Stimulated activated memory B cell treated with anti-CD40 and anti-IgM and Interleukin-4, amounts not matched to agents 10 μg/mL and 1 μg/mL and 100 μg/mL, for 72 hours (primary cell): ENCODE measurements at regions not wholly inside any gene's neighbourhood (a gene's known extent, or its start where the extent isn't known, plus 50 kb on each side); places are given as distances from the start of the nearest gene placed in this dataset.

Experiments used
- ATAC-seq: fragments of 150-1000 bp; cut with Tn5 transposase; 2 replicates; pipeline ENCODE4 v1.10.0; 2021
- H3K27ac Mint-ChIP-seq: one replicate; pipeline ENCODE4 v1.8.0; 2022; ENCODE audit warnings: mild to moderate bottlenecking, mixed read lengths
- H3K27me3 Mint-ChIP-seq: one replicate; pipeline ENCODE4 v1.8.0; 2022; ENCODE audit warnings: mixed read lengths
- H3K36me3 Mint-ChIP-seq: one replicate; pipeline ENCODE4 v1.8.0; 2022; ENCODE audit warnings: mixed read lengths
- H3K4me1 Mint-ChIP-seq: one replicate; pipeline ENCODE4 v1.8.0; 2022; ENCODE audit warnings: mixed read lengths
- H3K4me3 Mint-ChIP-seq: one replicate; pipeline ENCODE4 v1.8.0; 2022; ENCODE audit warnings: mild to moderate bottlenecking, moderate library complexity, mixed read lengths
- H3K9me3 Mint-ChIP-seq: one replicate; pipeline ENCODE4 v1.8.0; 2022; ENCODE audit warnings: mixed read lengths

GRCh38 chr3:41040256-41040655 is 159.0 kb upstream of the CTNNB1 start:
- H3K27me3 Mint-ChIP-seq, result no peaks in the 10 kb centered on the region
- ATAC-seq, result no peak
- H3K4me3 Mint-ChIP-seq, result no peak overlapping the region
- H3K36me3 Mint-ChIP-seq, result no peaks in the 10 kb centered on the region
- no peak overlapping the region for H3K27ac Mint-ChIP-seq
- H3K4me1 Mint-ChIP-seq, result peaks cover 15% of the 10 kb centered on the region
- H3K9me3 Mint-ChIP-seq, result no peaks in the 10 kb centered on the region

- no peak for ATAC-seq
- H3K27ac Mint-ChIP-seq, result no peak overlapping the region
Measured at GRCh38 chr3:41041462-41041861, 157.8 kb upstream of the CTNNB1 start.

GRCh38 chr3:41041899-41042298 is 157.4 kb upstream of the CTNNB1 start:
- H3K4me3 Mint-ChIP-seq, result no peak overlapping the region
- H3K9me3 Mint-ChIP-seq, result no peaks in the 10 kb centered on the region
- H3K4me1 Mint-ChIP-seq, result peaks cover 15% of the 10 kb centered on the region
- no peak overlapping the region for H3K27ac Mint-ChIP-seq
- no peak for ATAC-seq
- H3K36me3 Mint-ChIP-seq, result no peaks in the 10 kb centered on the region
- no peaks in the 10 kb centered on the region for H3K27me3 Mint-ChIP-seq

More at GRCh38 chr3:41041462-41041861, 157.8 kb upstream of the CTNNB1 start:
- H3K27me3 Mint-ChIP-seq, result no peaks in the 10 kb centered on the region
- H3K36me3 Mint-ChIP-seq, result no peaks in the 10 kb centered on the region
- no peak overlapping the region for H3K4me3 Mint-ChIP-seq
- peaks cover 15% of the 10 kb centered on the region for H3K4me1 Mint-ChIP-seq
- H3K9me3 Mint-ChIP-seq, result no peaks in the 10 kb centered on the region

- H3K9me3 Mint-ChIP-seq, result peaks cover 10% of the 10 kb centered on the region
- no peak overlapping the region for H3K27ac Mint-ChIP-seq
Measured at GRCh38 chr3:41044523-41044922, 154.8 kb upstream of the CTNNB1 start.

GRCh38 chr3:41045491-41045890 is 153.8 kb upstream of the CTNNB1 start:
- H3K4me1 Mint-ChIP-seq, result no peaks in the 10 kb centered on the region
- H3K9me3 Mint-ChIP-seq, result peaks cover 10% of the 10 kb centered on the region
- no peak overlapping the region for H3K4me3 Mint-ChIP-seq
- ATAC-seq, result no peak
- no peak overlapping the region for H3K27ac Mint-ChIP-seq
- H3K36me3 Mint-ChIP-seq, result no peaks in the 10 kb centered on the region
- no peaks in the 10 kb centered on the region for H3K27me3 Mint-ChIP-seq

More at GRCh38 chr3:41044523-41044922, 154.8 kb upstream of the CTNNB1 start:
- H3K4me3 Mint-ChIP-seq, result no peak overlapping the region
- no peaks in the 10 kb centered on the region for H3K36me3 Mint-ChIP-seq
- no peak for ATAC-seq
- H3K4me1 Mint-ChIP-seq, result no peaks in the 10 kb centered on the region
- no peaks in the 10 kb centered on the region for H3K27me3 Mint-ChIP-seq

- Mint-ChIP-seq H3K36me3 (no peaks in the 10 kb centered on the region), H3K27ac (no peak overlapping the region), H3K9me3 (peaks cover 10% of the 10 kb centered on the region), H3K4me1 (no peaks in the 10 kb centered on the region), H3K4me3 (no peak overlapping the region), H3K27me3 (no peaks in the 10 kb centered on the region)
- ATAC-seq, result no peak
Measured at GRCh38 chr3:41050144-41050543, 149.2 kb upstream of the CTNNB1 start.

GRCh38 chr3:41053220-41053619 is 146.1 kb upstream of the CTNNB1 start:
- H3K27ac Mint-ChIP-seq, result no peak overlapping the region
- peaks cover 6% of the 10 kb centered on the region for H3K9me3 Mint-ChIP-seq
- ATAC-seq, result peak; percentile 31
- no peak overlapping the region for H3K4me3 Mint-ChIP-seq
- no peaks in the 10 kb centered on the region for H3K27me3 Mint-ChIP-seq
- no peaks in the 10 kb centered on the region for H3K36me3 Mint-ChIP-seq
- no peaks in the 10 kb centered on the region for H3K4me1 Mint-ChIP-seq

GRCh38 chr3:41060106-41060505 is 139.2 kb upstream of the CTNNB1 start:
- ATAC-seq, result no peak
- no peak overlapping the region for H3K27ac Mint-ChIP-seq
- no peak overlapping the region for H3K4me3 Mint-ChIP-seq
- H3K36me3 Mint-ChIP-seq, result peaks cover 4% of the 10 kb centered on the region
- H3K4me1 Mint-ChIP-seq, result no peaks in the 10 kb centered on the region
- no peaks in the 10 kb centered on the region for H3K9me3 Mint-ChIP-seq
- peaks cover 39% of the 10 kb centered on the region for H3K27me3 Mint-ChIP-seq

- Mint-ChIP-seq H3K27me3 (peaks cover 39% of the 10 kb centered on the region), H3K27ac (no peak overlapping the region), H3K9me3 (no peaks in the 10 kb centered on the region), H3K36me3 (peaks cover 4% of the 10 kb centered on the region), H3K4me1 (no peaks in the 10 kb centered on the region), H3K4me3 (no peak overlapping the region)
- ATAC-seq, result no peak
Measured at GRCh38 chr3:41064070-41064469, 135.2 kb upstream of the CTNNB1 start.

- Mint-ChIP-seq H3K36me3 (peaks cover 4% of the 10 kb centered on the region), H3K27me3 (peaks cover 39% of the 10 kb centered on the region), H3K4me1 (no peaks in the 10 kb centered on the region), H3K4me3 (no peak overlapping the region), H3K27ac (no peak overlapping the region), H3K9me3 (no peaks in the 10 kb centered on the region)
- no peak for ATAC-seq
Measured at GRCh38 chr3:41064526-41064925, 134.8 kb upstream of the CTNNB1 start.

- no peak overlapping the region for H3K27ac Mint-ChIP-seq
- peaks cover 4% of the 10 kb centered on the region for H3K36me3 Mint-ChIP-seq
- ATAC-seq, result no peak
- no peak overlapping the region for H3K4me3 Mint-ChIP-seq
- peaks cover 37% of the 10 kb centered on the region for H3K27me3 Mint-ChIP-seq
- H3K9me3 Mint-ChIP-seq, result no peaks in the 10 kb centered on the region
- H3K4me1 Mint-ChIP-seq, result no peaks in the 10 kb centered on the region
Measured at GRCh38 chr3:41065340-41065739, 134.0 kb upstream of the CTNNB1 start.

- no peak for ATAC-seq
- Mint-ChIP-seq H3K27ac (no peak overlapping the region), H3K4me1 (no peaks in the 10 kb centered on the region), H3K9me3 (no peaks in the 10 kb centered on the region), H3K36me3 (no peaks in the 10 kb centered on the region), H3K27me3 (no peaks in the 10 kb centered on the region), H3K4me3 (no peak overlapping the region)
Measured at GRCh38 chr3:41073190-41073589, 126.1 kb upstream of the CTNNB1 start.

- no peak for ATAC-seq
- H3K27me3 Mint-ChIP-seq, result no peaks in the 10 kb centered on the region
- no peaks in the 10 kb centered on the region for H3K4me1 Mint-ChIP-seq
Measured at GRCh38 chr3:41075975-41076374, 123.3 kb upstream of the CTNNB1 start.

GRCh38 chr3:41076399-41076798 is 122.9 kb upstream of the CTNNB1 start:
- Mint-ChIP-seq H3K4me3 (no peak overlapping the region), H3K4me1 (no peaks in the 10 kb centered on the region), H3K27ac (no peak overlapping the region), H3K9me3 (no peaks in the 10 kb centered on the region), H3K27me3 (no peaks in the 10 kb centered on the region), H3K36me3 (no peaks in the 10 kb centered on the region)
- no peak for ATAC-seq

More at GRCh38 chr3:41075975-41076374, 123.3 kb upstream of the CTNNB1 start:
- no peaks in the 10 kb centered on the region for H3K36me3 Mint-ChIP-seq
- no peak overlapping the region for H3K27ac Mint-ChIP-seq
- H3K9me3 Mint-ChIP-seq, result no peaks in the 10 kb centered on the region
- no peak overlapping the region for H3K4me3 Mint-ChIP-seq

- Mint-ChIP-seq H3K9me3 (no peaks in the 10 kb centered on the region), H3K36me3 (no peaks in the 10 kb centered on the region), H3K4me1 (no peaks in the 10 kb centered on the region), H3K4me3 (no peak overlapping the region), H3K27me3 (no peaks in the 10 kb centered on the region), H3K27ac (no peak overlapping the region)
- ATAC-seq, result no peak
Measured at GRCh38 chr3:41080141-41080540, 119.2 kb upstream of the CTNNB1 start.

- Mint-ChIP-seq H3K4me1 (no peaks in the 10 kb centered on the region), H3K4me3 (no peak overlapping the region), H3K27me3 (no peaks in the 10 kb centered on the region), H3K9me3 (no peaks in the 10 kb centered on the region), H3K36me3 (no peaks in the 10 kb centered on the region), H3K27ac (no peak overlapping the region)
- ATAC-seq, result no peak
Measured at GRCh38 chr3:41088882-41089281, 110.4 kb upstream of the CTNNB1 start.

- no peaks in the 10 kb centered on the region for H3K36me3 Mint-ChIP-seq
- H3K27me3 Mint-ChIP-seq, result no peaks in the 10 kb centered on the region
- H3K4me1 Mint-ChIP-seq, result no peaks in the 10 kb centered on the region
- ATAC-seq, result no peak
- H3K9me3 Mint-ChIP-seq, result no peaks in the 10 kb centered on the region
- H3K27ac Mint-ChIP-seq, result no peak overlapping the region
- no peak overlapping the region for H3K4me3 Mint-ChIP-seq
Measured at GRCh38 chr3:41089566-41089965, 109.7 kb upstream of the CTNNB1 start.
